HepG2 (cell line): ENCODE measurements at regions not wholly inside any gene's neighbourhood (a gene's known extent, or its start where the extent isn't known, plus 50 kb on each side); places are given as distances from the start of the nearest gene placed in this dataset.

Source experiments
- ATAC-seq: fragments of 200-7000 bp; cut with Tn5 transposase; 3 replicates; pipeline ENCODE4 v1.9.1; 2020; ENCODE audit warnings: mild to moderate bottlenecking, moderate library complexity
- BruUV-seq: library from RNA; stranded (reverse); fragments of 400-500 nt; replicated peaks from 2 replicates; lab custom pipeline; 2021; lab: Mats Ljungman, UMichigan
- CTCF ChIA-PET: fragments of 300-600 bp; formaldehyde crosslinking; extraction: SDS; loops from one replicate; lab custom pipeline; 2021; ENCODE audit warnings: low total read pairs, inconsistent platforms, low intra/inter-chr PET ratio; lab: Yijun Ruan, JAX
- POLR2A ChIA-PET: fragments of 350-600 bp; sonication (Branson Sonifier 250); formaldehyde crosslinking; loops from one replicate; lab custom pipeline; 2020; ENCODE audit warnings: antibody characterized with exemption, inconsistent platforms; lab: Yijun Ruan, JAX
- DNase-seq: peaks from one replicate; pipeline ENCODE4 v3.0.0-alpha.2; 2015; ENCODE audit warnings: low spot score
- FAIRE-seq: peaks from 3 replicates; lab custom pipeline; 2011; peaks lifted over from hg19 to GRCh38; lab: Jason Lieb, UNC
- H2AFZ ChIP-seq: one replicate; pipeline ENCODE4 v1.6.1; 2011; ENCODE audit warnings: low read length, inconsistent platforms
- H3K27ac ChIP-seq: fragments of 300-600 bp; 3 replicates; pipeline ENCODE4 v1.8.0; 2011; ENCODE audit warnings: mixed run types, mild to moderate bottlenecking, mixed read lengths, low read length, inconsistent platforms; ENCODE audit not compliant: insufficient read depth; ENCODE audit errors: extremely low read length
- H3K27me3 ChIP-seq, 2 experiments: fragments of 200-600 bp in 1 of 2; 2 replicates in 1 of 2; 3 replicates in 1 of 2; pipeline versions ENCODE4 v1.6.0 to v1.8.0; 2011; ENCODE audit warnings: low read length in 2 of 2, mild to moderate bottlenecking in 2 of 2, moderate library complexity in 2 of 2, inconsistent platforms in 1 of 2; ENCODE audit not compliant: insufficient read depth in 2 of 2, control insufficient read depth in 1 of 2
- H3K36me3 ChIP-seq, 2 experiments: fragments of 200-600 bp in 1 of 2; replicated peaks in 1 of 2; 2 replicates in 1 of 2; 3 replicates in 1 of 2; pipeline versions ENCODE4 v1.5.1 to v1.8.0; 2011; ENCODE audit warnings: low read length in 2 of 2, inconsistent platforms in 1 of 2; ENCODE audit not compliant: insufficient read depth in 2 of 2, control insufficient read depth in 1 of 2
- H3K4me1 ChIP-seq: 2 replicates; pipeline ENCODE4 v1.5.1; 2012; ENCODE audit warnings: low read length, inconsistent platforms; ENCODE audit not compliant: insufficient read depth
- H3K4me2 ChIP-seq: 2 replicates; pipeline ENCODE4 v1.6.0; 2011; ENCODE audit warnings: low read depth, low read length, inconsistent platforms
- H3K4me3 ChIP-seq, 3 experiments: fragments of 200-600 bp in 1 of 3; sonication (generic), shearing (Covaris generic) in 1 of 3; replicated peaks in 1 of 3; 2 replicates each; pipeline ENCODE4 v1.5.1; 2011 to 2016; ENCODE audit warnings: low read length in 3 of 3, inconsistent platforms in 2 of 3, low read depth in 2 of 3, mild to moderate bottlenecking in 2 of 3, control low read depth in 1 of 3, mixed read lengths in 1 of 3; ENCODE audit not compliant: insufficient read depth in 1 of 3
- H3K79me2 ChIP-seq: one replicate; pipeline ENCODE4 v1.6.1; 2011; ENCODE audit warnings: low read length, inconsistent platforms; ENCODE audit not compliant: insufficient read depth
- H3K9ac ChIP-seq: 2 replicates; pipeline ENCODE4 v1.6.0; 2011; ENCODE audit warnings: mild to moderate bottlenecking, low read depth, low read length, inconsistent platforms; ENCODE audit not compliant: insufficient read depth
- H3K9me3 ChIP-seq: 2 replicates; pipeline ENCODE4 v1.5.1; 2012; ENCODE audit warnings: mild to moderate bottlenecking, low read length
- H4K20me1 ChIP-seq: 2 replicates; pipeline ENCODE4 v1.6.0; 2011; ENCODE audit warnings: inconsistent platforms, mild to moderate bottlenecking, low read length, moderate library complexity; ENCODE audit not compliant: insufficient read depth
- ATF7 ChIP-seq, 2 experiments: fragments of 450-650 bp in 1 of 2; sonication (generic) in 1 of 2; formaldehyde crosslinking in 1 of 2; IDR thresholded peaks; 2 replicates each; pipeline versions ENCODE4 v1.4.0 to v1.6.1; 2016 to 2020; ENCODE audit warnings: antibody characterized with exemption in 1 of 2, mild to moderate bottlenecking in 1 of 2, missing genetic modification reagents in 1 of 2
- ELK4 ChIP-seq: sonication (generic); formaldehyde crosslinking; IDR thresholded peaks from 2 replicates; pipeline ENCODE4 v1.9.0; 2021; ENCODE audit warnings: missing genetic modification reagents, borderline replicate concordance
- GATA4 ChIP-seq: sonication (generic); IDR thresholded peaks from 2 replicates; pipeline ENCODE4 v1.6.1; 2016; ENCODE audit warnings: antibody characterized with exemption, low read depth, borderline replicate concordance
- MAFK ChIP-seq, 2 experiments: IDR thresholded peaks in 1 of 2; conservative IDR thresholded peaks in 1 of 2; 2 replicates each; pipeline ENCODE4 v1.6.1; 2011; ENCODE audit warnings: improper control_type of control experiment in 2 of 2, low read length in 2 of 2
- NFATC3 ChIP-seq: sonication (generic); formaldehyde crosslinking; IDR thresholded peaks from 2 replicates; pipeline ENCODE4 v1.5.1; 2020; ENCODE audit warnings: mild to moderate bottlenecking, missing genetic modification reagents
- ZNF329 ChIP-seq: sonication (generic); formaldehyde crosslinking; IDR thresholded peaks from 2 replicates; pipeline ENCODE4 v1.9.0; 2021; ENCODE audit warnings: low read depth, mild to moderate bottlenecking, missing genetic modification reagents
- WGBS: methylation state at CpG from one replicate; pipeline ENCODE4 v1.1.6; 2017; ENCODE audit warnings: low lambda C conversion rate; 5-methylcytosine and 5-hydroxymethylcytosine counted together
- in situ Hi-C: cut with HindIII; loops from 2 replicates; pipeline ENCODE4 v1.10.0; 2017; ENCODE audit warnings: low pct_unique_long_range_greater_than_20kb; ENCODE audit not compliant: extremely low pct_ligation_motif_present
- intact Hi-C: fragments of 100-400 bp; cut with micrococcal nuclease; formaldehyde crosslinking; loops from one replicate; pipeline ENCODE4 v1.10.0; 2022; ENCODE audit not compliant: unreplicated experiment
- TF ChIP-seq, protein P1 (sequence below): sonication (generic); formaldehyde crosslinking; IDR thresholded peaks from 2 replicates; pipeline ENCODE4 v1.5.0; 2020; ENCODE audit warnings: missing genetic modification reagents

DNA sequence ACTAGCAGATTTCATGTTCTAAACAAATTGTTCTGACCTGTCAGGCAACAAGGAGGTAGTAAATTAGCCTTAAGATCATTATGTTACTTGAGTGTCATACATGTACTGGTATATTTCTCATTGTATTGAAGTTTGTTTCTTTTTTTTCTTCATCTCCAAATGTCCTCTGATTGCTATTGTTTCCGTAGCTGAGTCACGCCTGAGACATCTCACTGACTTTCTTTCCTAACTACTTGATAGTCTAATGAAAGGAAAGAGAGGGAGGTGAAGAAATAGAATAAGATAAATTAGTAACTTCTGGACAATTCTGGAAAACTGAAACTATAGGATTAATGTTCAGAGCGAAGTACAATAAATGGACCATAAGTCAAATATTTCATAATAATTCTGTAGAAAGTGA is 1049.9 kb downstream of the TSN start:
- TF ChIP-seq NFATC3 (CRISPR knock-in tag) (no peak), ELK4 (CRISPR knock-in tag) (no peak), ZNF329 (no peak), ATF7 (IDR thresholded peaks at IDR 0.05) (no peak), ATF7 (CRISPR knock-in tag; IDR thresholded peaks at IDR 0.05) (no peak), MAFK (conservative IDR thresholded peaks at IDR 0.05 in 1 of 2, IDR thresholded peaks at IDR 0.05 in 1 of 2; ENCODE audit: low read length in 2 of 2) (no peak), GATA4 (no peak)
- TF ChIP-seq, protein P1, sequence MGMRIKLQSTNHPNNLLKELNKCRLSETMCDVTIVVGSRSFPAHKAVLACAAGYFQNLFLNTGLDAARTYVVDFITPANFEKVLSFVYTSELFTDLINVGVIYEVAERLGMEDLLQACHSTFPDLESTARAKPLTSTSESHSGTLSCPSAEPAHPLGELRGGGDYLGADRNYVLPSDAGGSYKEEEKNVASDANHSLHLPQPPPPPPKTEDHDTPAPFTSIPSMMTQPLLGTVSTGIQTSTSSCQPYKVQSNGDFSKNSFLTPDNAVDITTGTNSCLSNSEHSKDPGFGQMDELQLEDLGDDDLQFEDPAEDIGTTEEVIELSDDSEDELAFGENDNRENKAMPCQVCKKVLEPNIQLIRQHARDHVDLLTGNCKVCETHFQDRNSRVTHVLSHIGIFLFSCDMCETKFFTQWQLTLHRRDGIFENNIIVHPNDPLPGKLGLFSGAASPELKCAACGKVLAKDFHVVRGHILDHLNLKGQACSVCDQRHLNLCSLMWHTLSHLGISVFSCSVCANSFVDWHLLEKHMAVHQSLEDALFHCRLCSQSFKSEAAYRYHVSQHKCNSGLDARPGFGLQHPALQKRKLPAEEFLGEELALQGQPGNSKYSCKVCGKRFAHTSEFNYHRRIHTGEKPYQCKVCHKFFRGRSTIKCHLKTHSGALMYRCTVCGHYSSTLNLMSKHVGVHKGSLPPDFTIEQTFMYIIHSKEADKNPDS (CRISPR knock-in tag), result no peak
- BruUV-seq, result no TSS peak
- POLR2A ChIA-PET, result no interaction called here
- Histone ChIP-seq H3K4me1 (no peaks in the 10 kb centered on the region), H3K27ac (no peak overlapping the region), H3K9ac (no peak overlapping the region), H3K79me2 (no peaks in the 10 kb centered on the region), H4K20me1 (no peaks in the 10 kb centered on the region), H2AFZ (no peak overlapping the region), H3K4me3 (no peak overlapping the region), H3K36me3 (no peaks in the 10 kb centered on the region), H3K27me3 (no peaks in the 10 kb centered on the region), H3K9me3 (peaks cover 65% of the 10 kb centered on the region), H3K4me2 (no peak overlapping the region)
- DNase-seq (no peak), ATAC-seq (no peak), FAIRE-seq (no peak)
- intact Hi-C loops (no loop called here), in situ Hi-C loops (no loop called here)
- CTCF ChIA-PET, result no interaction called here
- 35% methylated on average over 3 of the region's 3 CpGs for WGBS
